ENCODE measurements at regions not wholly inside any gene's neighbourhood (a gene's known extent, or its start where the extent isn't known, plus 50 kb on each side); places are given as distances from the start of the nearest gene placed in this dataset.

GRCh38 chr2:20139407-20140172 lies 85.3 kb downstream of the SDC1 start:
- no peak for DNase-seq
- TF ChIP-seq GATA1 (IDR thresholded peaks at IDR 0.05; ENCODE audit: low read depth, low read length) (no peak), POLR2A (IDR thresholded peaks at IDR 0.05; ENCODE audit: low read length) (no peak)

DNA sequence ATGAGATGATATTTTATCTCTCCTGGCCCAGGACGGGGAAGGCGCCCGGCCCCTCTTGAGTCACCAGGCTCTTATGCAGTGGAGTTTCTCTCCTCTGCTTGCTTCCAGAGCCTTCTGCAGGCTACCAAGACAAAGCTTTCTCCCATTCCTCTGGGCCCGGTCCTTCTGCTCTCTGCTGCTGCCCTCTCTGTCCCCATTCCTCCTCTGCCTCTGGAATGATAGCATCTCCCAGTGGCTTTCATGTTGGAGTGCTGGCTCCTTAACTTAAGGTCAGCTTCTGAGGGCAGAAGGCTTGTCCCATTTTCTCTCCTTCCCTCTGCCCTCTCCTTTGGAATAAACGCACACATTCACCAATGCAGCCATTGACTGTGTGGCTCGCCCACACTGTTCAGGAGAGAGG lies 86.2 kb downstream of the SDC1 start:
- no peak for DNase-seq
- TF ChIP-seq POLR2A (IDR thresholded peaks at IDR 0.05; ENCODE audit: low read length): no peak
- no peak for TF ChIP-seq GATA1 (IDR thresholded peaks at IDR 0.05; ENCODE audit: low read depth, low read length)

- no peak for TF ChIP-seq POLR2A (IDR thresholded peaks at IDR 0.05; ENCODE audit: low read length)
- TF ChIP-seq GATA1 (IDR thresholded peaks at IDR 0.05; ENCODE audit: low read depth, low read length): no peak
- no peak for DNase-seq
These were observed 86.5 kb upstream of the LAPTM4A start for GRCh38 chr2:20137884-20138283.

DNA sequence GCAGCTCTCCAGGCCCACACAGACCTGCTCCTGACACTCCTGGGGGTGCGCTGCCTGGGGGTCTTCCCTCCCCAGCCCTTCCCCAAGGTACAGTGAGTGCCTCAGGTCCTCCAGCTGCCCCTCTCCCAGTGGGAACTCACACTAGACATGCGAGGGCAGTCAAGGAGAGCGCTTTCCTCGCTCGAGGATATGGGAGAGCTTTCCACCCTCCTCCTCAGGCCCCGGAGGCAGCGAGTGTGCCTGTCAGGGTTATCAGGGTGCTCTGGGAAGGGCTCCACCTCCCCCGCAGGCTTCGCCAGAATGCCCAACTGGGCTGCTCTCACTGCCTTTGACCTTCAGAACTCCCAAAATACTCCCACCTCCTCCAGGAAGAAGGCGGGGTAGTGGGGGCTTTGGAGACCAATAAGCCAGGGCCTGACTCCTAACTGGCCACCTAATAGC lies 85.7 kb upstream of the LAPTM4A start:
- no peak for DNase-seq
- no peak for TF ChIP-seq POLR2A (IDR thresholded peaks at IDR 0.05; ENCODE audit: low read length)
- no peak for TF ChIP-seq GATA1 (IDR thresholded peaks at IDR 0.05; ENCODE audit: low read depth, low read length)

DNA sequence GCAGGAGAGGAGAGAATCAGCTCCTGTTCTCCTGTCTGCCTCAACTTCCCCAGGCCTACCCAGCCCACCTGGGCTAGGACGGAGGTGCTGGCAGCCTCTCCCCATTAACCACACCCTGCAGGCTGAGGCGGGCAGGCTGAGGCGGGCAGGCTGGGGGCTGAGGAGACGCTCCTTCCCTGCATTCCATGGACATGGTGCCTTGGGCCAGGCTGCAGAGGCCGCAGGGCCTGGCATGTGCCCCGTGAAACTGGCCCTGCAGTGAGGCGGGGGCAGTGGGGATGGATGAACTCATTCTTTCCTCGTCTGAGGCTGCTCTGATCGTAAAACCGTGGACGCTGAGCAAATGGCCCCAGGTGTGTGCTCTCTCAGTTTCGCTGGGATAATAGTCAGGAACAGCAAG lies 84.7 kb upstream of the LAPTM4A start:
- no peak for TF ChIP-seq GATA1 (IDR thresholded peaks at IDR 0.05; ENCODE audit: low read depth, low read length)
- TF ChIP-seq POLR2A (IDR thresholded peaks at IDR 0.05; ENCODE audit: low read length): no peak
- no peak for DNase-seq

DNA sequence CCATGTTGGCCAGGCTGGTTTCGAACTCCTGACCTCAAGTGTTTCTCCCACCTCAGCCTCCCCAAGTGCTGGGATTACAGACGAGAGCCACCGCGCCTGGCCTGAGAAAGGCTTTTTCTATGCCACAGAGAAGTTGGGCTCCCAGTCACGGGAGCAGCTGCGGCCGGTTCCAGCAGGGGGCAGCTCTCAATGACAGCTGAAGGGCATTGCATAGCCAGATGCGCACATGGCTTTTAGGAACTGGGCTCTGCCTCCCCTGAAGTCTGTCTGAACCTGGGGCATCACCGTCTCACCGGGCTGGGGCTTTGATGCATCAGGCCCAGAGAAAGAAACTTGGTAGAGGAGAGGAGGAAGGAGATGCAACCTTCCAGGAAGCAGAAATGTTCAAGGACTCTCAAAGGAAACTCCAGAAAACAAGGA lies 84.2 kb upstream of the LAPTM4A start:
- TF ChIP-seq POLR2A (IDR thresholded peaks at IDR 0.05; ENCODE audit: low read length) (no peak), GATA1 (IDR thresholded peaks at IDR 0.05; ENCODE audit: low read depth, low read length) (no peak)

DNA sequence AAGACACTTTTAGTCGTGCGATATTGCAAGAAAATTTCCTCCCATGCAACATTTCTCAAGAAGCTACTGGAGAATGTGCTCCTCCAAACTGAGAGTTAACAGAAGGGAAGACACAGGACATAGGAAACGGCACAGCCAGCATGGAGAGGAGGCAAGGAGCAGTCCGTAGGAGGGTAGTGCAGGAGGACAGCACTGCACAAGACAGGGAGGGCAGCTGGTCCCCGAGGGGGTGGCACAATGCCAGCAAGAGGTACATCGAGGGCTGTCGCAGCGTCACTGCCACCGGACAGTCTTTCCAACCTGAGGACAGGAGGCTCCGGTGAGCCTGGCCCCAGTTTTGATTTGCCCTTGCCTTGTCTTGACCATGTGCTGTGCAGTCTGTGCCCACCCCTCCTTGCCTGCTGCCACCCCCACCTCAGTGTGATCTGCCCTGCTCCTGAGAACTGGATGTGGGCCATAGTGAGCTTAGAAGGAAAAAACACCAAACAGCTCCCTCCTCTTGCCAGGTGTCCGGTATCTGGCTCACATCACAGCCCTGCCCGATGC lies 81.6 kb upstream of the LAPTM4A start:
- DNase-seq: no peak
- TF ChIP-seq POLR2A (IDR thresholded peaks at IDR 0.05; ENCODE audit: low read length) (no peak), GATA1 (IDR thresholded peaks at IDR 0.05; ENCODE audit: low read depth, low read length) (no peak)

More for the DNA sequence above, 84.2 kb upstream of the LAPTM4A start:
- DNase-seq: peak; percentile 42 to 45

- no peak for DNase-seq
- TF ChIP-seq POLR2A (IDR thresholded peaks at IDR 0.05; ENCODE audit: low read length) (no peak), GATA1 (IDR thresholded peaks at IDR 0.05; ENCODE audit: low read depth, low read length) (no peak)
These were observed 79.6 kb upstream of the LAPTM4A start for GRCh38 chr2:20130821-20131645.

GRCh38 chr2:20130160-20130560 lies 78.7 kb upstream of the LAPTM4A start:
- no peak for DNase-seq
- no peak for TF ChIP-seq POLR2A (IDR thresholded peaks at IDR 0.05; ENCODE audit: low read length)
- no peak for TF ChIP-seq GATA1 (IDR thresholded peaks at IDR 0.05; ENCODE audit: low read depth, low read length)

GRCh38 chr2:20129331-20130159 lies 78.1 kb upstream of the LAPTM4A start:
- TF ChIP-seq GATA1 (IDR thresholded peaks at IDR 0.05; ENCODE audit: low read depth, low read length) (no peak), POLR2A (IDR thresholded peaks at IDR 0.05; ENCODE audit: low read length) (no peak)

DNA sequence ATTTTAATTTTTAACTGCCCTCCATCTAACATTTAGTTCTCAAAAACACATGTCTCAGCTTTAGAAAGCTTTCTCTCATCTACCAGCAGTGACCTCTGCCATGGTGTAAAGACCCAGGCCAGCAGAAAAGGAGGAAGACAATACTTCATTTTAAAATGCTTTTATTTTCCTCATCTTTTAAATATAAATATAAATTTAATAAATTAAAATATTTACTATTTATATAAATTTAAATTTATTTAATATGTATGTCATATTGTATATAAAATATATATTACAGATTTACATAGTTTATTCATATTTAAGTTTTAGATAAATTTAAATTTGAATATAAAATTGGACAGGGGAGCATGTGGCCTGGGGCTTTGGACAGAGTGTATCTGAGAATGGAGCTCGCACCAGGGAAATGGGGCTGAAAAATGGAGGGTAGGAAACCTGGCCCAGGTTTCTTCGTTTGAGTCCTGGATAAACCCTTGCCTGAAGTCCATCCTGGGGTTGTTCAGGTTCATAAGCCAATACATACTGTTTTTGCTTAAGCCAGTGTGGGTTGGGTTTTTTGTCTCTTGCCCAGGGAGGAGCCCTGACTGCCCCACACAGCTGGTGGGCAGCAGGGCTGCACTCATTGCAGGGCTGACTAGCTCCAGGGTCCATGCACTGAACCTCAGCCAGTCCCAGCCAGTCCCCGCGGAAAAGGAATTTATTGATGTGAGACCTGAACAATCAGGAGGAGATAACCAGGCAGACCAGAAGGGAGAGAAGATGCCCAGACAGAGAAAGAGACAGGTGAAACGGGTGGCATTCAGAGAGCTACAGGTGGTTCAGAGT lies 77.3 kb upstream of the LAPTM4A start:
- TF ChIP-seq GATA1 (IDR thresholded peaks at IDR 0.05; ENCODE audit: low read depth, low read length): no peak
- no peak for TF ChIP-seq POLR2A (IDR thresholded peaks at IDR 0.05; ENCODE audit: low read length)
- no peak for DNase-seq

More at GRCh38 chr2:20129331-20130159, 78.1 kb upstream of the LAPTM4A start:
- DNase-seq: no peak

DNA sequence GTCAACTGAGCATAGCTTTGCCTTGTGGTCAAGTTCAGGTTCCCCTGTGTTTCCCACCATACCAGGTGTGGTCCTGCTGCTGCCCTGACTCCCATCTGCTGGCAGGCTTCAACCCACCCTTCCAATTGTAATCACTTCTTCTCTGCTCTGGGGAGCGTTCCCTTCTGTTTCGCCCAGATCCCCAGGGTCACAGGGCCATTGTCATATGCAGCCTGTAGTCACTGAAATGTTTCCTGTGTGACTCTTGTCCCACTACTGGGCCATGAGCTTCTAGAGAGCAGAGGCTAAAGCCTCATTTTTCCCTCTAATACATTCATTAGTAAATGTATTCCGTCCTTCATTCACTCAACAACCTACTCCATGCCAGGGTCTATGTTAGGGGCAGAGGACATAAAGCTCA lies 75.0 kb upstream of the LAPTM4A start:
- no peak for TF ChIP-seq GATA1 (IDR thresholded peaks at IDR 0.05; ENCODE audit: low read depth, low read length)
- no peak for TF ChIP-seq POLR2A (IDR thresholded peaks at IDR 0.05; ENCODE audit: low read length)
- DNase-seq: no peak

DNA sequence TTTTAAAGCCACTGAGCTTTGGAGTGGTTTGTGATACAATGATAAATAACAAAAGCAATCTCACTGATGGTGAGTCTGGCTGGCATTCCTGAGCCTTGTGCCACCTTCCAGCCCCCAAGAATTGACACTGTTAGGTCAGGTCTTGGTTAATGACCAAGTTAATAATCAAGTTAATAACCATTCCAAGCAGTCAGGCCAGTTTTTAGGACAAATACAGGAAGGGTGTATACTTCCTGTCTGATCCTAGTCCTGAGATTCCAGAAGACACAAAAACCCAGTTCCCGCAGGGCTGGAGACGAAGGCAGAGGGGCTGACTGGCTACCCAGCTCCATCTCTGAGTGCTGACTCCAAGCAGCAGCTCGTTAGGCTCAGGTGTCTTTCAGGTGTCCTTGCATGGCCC lies 74.6 kb upstream of the LAPTM4A start:
- DNase-seq: no peak
- TF ChIP-seq POLR2A (IDR thresholded peaks at IDR 0.05; ENCODE audit: low read length): no peak
- no peak for TF ChIP-seq GATA1 (IDR thresholded peaks at IDR 0.05; ENCODE audit: low read depth, low read length)

All from erythroblast (primary cell).